22Rv1 (cell line): ENCODE measurements at regions not wholly inside any gene's neighbourhood (a gene's known extent, or its start where the extent isn't known, plus 50 kb on each side); places are given as distances from the start of the nearest gene placed in this dataset.

Experiments used
- H3K27ac ChIP-seq: fragments of 450-650 bp; 2 replicates; pipeline ENCODE4 v1.5.1; 2017
- ZFX ChIP-seq: fragments of 450-650 bp; IDR thresholded peaks from 2 replicates; pipeline ENCODE4 v1.6.1; 2017; ENCODE audit warnings: antibody characterized with exemption, borderline replicate concordance
- TF ChIP-seq, protein P1 (sequence below): fragments of 450-650 bp; IDR thresholded peaks from 2 replicates; pipeline ENCODE4 v1.5.1; 2017; ENCODE audit warnings: mild to moderate bottlenecking

GRCh38 chr18:75926811-75927210, 499.3 kb upstream of the SMIM21 start:
- no peak overlapping the region for H3K27ac ChIP-seq
- TF ChIP-seq, protein P1, sequence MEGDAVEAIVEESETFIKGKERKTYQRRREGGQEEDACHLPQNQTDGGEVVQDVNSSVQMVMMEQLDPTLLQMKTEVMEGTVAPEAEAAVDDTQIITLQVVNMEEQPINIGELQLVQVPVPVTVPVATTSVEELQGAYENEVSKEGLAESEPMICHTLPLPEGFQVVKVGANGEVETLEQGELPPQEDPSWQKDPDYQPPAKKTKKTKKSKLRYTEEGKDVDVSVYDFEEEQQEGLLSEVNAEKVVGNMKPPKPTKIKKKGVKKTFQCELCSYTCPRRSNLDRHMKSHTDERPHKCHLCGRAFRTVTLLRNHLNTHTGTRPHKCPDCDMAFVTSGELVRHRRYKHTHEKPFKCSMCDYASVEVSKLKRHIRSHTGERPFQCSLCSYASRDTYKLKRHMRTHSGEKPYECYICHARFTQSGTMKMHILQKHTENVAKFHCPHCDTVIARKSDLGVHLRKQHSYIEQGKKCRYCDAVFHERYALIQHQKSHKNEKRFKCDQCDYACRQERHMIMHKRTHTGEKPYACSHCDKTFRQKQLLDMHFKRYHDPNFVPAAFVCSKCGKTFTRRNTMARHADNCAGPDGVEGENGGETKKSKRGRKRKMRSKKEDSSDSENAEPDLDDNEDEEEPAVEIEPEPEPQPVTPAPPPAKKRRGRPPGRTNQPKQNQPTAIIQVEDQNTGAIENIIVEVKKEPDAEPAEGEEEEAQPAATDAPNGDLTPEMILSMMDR: no peak
- no peak for TF ChIP-seq ZFX

- no peak for TF ChIP-seq ZFX
- TF ChIP-seq, protein P1: no peak
- no peak overlapping the region for H3K27ac ChIP-seq
Observed at GRCh38 chr18:75923169-75923568, 495.7 kb upstream of the SMIM21 start.

DNA sequence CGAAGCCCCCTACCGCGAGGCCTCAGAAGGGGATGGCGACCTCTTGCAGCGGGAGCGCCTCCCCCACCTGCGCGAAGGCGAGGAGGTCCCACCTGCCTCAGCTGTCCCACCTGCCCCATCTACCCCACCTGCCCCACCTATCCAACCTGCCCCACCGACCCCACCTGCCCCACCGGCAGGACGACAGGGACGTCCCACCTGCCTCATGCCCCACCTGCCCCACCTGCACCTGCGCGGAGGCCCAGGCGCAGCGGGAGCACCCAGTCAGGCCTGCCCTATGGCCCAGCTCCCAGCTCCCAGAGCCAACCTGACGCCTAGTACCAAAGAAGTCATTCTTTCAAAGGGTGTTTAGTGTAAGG, 489.1 kb upstream of the SMIM21 start:
- TF ChIP-seq ZFX: no peak
- TF ChIP-seq, protein P1: no peak
- H3K27ac ChIP-seq: no peak overlapping the region

GRCh38 chr18:75915941-75916623, 488.6 kb upstream of the SMIM21 start:
- TF ChIP-seq, protein P1: no peak
- TF ChIP-seq ZFX: no peak
- no peak overlapping the region for H3K27ac ChIP-seq

DNA sequence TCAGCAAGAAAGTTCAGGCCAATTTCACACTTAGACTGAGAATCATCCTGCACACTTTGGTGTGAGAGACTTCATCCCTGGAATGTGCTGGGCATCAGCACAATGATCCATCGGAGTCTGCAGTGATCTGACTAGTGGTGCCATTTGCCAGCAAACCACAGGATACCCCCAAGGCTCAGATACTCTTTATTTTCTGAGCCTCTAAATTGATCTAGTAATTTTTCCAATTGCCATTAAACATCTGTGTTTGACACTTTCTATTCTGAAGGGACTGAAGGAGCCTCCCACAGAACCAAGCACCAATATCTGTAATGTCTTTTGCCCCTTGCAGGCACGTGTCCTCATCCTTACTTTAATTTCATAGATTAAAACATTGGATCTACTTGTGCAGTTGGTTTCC, 485.3 kb upstream of the SMIM21 start:
- H3K27ac ChIP-seq: no peak overlapping the region
- TF ChIP-seq, protein P1: no peak
- no peak for TF ChIP-seq ZFX

- H3K27ac ChIP-seq: no peak overlapping the region
- TF ChIP-seq, protein P1: no peak
- TF ChIP-seq ZFX: no peak
Observed at GRCh38 chr18:75904416-75904815, 476.9 kb upstream of the SMIM21 start.

- no peak for TF ChIP-seq ZFX
- TF ChIP-seq, protein P1: no peak
- H3K27ac ChIP-seq: no peak overlapping the region
Observed at GRCh38 chr18:75898651-75899050, 471.1 kb upstream of the SMIM21 start.
